ENCODE measurements at regions not wholly inside any gene's neighbourhood (a gene's known extent, or its start where the extent isn't known, plus 50 kb on each side); places are given as distances from the start of the nearest gene placed in this dataset.

- no peak overlapping the region for H3K4me3 ChIP-seq (ENCODE audit: low read length)
- intact Hi-C loops (cut with DNase I), result no loop called here
- WGBS, result 48% methylated on average over 5 of the region's 5 CpGs
- ATAC-seq (no peak), DNase-seq (no peak)
- peaks cover 2% of the 10 kb centered on the region for H3K9me3 ChIP-seq (ENCODE audit: control insufficient read depth, low read length)
- no peaks in the 10 kb centered on the region for H3K4me1 ChIP-seq (ENCODE audit: control insufficient read depth, insufficient read depth, low read length)
- no peak overlapping the region for H3K27ac ChIP-seq (ENCODE audit: low read length)
- H3K27me3 ChIP-seq (ENCODE audit: control insufficient read depth, insufficient read depth), result no peaks in the 10 kb centered on the region
Measured at GRCh38 chr17:70797166-70797565, 627.8 kb downstream of the KCNJ2 start.

- no peaks in the 10 kb centered on the region for H3K9me3 ChIP-seq (ENCODE audit: control insufficient read depth, low read length)
- no peak overlapping the region for H3K4me3 ChIP-seq (ENCODE audit: low read length)
- no peak overlapping the region for H3K27ac ChIP-seq (ENCODE audit: low read length)
- H3K27me3 ChIP-seq (ENCODE audit: control insufficient read depth, insufficient read depth), result no peaks in the 10 kb centered on the region
- intact Hi-C loops (cut with DNase I), result no loop called here
- DNase-seq (no peak), ATAC-seq (no peak)
- H3K4me1 ChIP-seq (ENCODE audit: control insufficient read depth, insufficient read depth, low read length), result no peaks in the 10 kb centered on the region
Measured at GRCh38 chr17:70804161-70804560, 634.8 kb downstream of the KCNJ2 start.

DNA sequence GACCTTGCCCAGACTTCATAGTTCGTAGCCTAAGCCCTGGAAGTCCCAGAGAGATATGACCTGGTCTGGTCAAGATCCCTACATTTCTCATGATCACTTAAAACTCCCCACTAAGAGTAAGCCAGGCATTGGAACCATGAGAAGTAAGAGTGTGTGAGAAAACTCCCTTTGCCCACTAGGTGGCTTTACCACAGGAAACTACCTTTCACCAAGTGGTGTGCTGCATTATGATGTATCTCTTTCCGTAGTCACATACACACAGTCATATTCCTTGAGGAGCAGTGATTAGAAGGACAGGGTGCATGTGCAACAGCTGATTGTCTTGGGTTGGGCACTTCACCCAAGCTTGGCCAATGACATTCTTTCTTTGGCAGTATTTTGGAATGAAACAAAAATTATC is 639.3 kb downstream of the KCNJ2 start:
- 79% methylated on average over 2 of the region's 2 CpGs for WGBS
- Histone ChIP-seq H3K27me3 (ENCODE audit: control insufficient read depth, insufficient read depth) (no peaks in the 10 kb centered on the region), H3K9me3 (ENCODE audit: control insufficient read depth, low read length) (no peaks in the 10 kb centered on the region), H3K27ac (ENCODE audit: low read length) (no peak overlapping the region), H3K4me1 (ENCODE audit: control insufficient read depth, insufficient read depth, low read length) (no peaks in the 10 kb centered on the region), H3K4me3 (ENCODE audit: low read length) (no peak overlapping the region)
- DNase-seq (no peak), ATAC-seq (no peak)
- intact Hi-C loops (cut with DNase I), result no loop called here

DNA sequence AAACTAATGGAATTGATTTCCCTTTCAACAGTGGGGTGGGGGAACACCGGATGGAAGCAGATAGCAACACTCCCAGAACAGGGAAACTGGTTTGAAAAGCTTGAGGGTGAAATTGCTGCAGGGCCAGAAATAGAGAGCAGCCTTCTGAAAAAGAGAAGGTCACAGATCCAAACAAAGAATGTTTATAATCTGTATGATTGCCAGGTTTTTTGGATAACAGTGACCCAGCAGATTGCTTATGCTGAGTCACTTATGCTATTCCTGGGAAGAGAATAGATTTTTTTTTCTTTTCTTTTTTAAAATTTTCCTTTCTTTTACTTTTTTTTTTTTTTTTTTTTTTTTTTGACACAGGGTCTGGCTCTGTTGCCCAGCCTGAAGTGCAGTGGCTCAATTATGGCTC is 641.3 kb downstream of the KCNJ2 start:
- H3K27me3 ChIP-seq (ENCODE audit: control insufficient read depth, insufficient read depth), result no peaks in the 10 kb centered on the region
- intact Hi-C loops (cut with DNase I), result no loop called here
- no peak overlapping the region for H3K27ac ChIP-seq (ENCODE audit: low read length)
- no peaks in the 10 kb centered on the region for H3K4me1 ChIP-seq (ENCODE audit: control insufficient read depth, insufficient read depth, low read length)
- no peaks in the 10 kb centered on the region for H3K9me3 ChIP-seq (ENCODE audit: control insufficient read depth, low read length)
- ATAC-seq (no peak), DNase-seq (no peak)
- H3K4me3 ChIP-seq (ENCODE audit: low read length), result no peak overlapping the region
- WGBS, result 34% methylated on average over 1 of the region's 1 CpG

DNA sequence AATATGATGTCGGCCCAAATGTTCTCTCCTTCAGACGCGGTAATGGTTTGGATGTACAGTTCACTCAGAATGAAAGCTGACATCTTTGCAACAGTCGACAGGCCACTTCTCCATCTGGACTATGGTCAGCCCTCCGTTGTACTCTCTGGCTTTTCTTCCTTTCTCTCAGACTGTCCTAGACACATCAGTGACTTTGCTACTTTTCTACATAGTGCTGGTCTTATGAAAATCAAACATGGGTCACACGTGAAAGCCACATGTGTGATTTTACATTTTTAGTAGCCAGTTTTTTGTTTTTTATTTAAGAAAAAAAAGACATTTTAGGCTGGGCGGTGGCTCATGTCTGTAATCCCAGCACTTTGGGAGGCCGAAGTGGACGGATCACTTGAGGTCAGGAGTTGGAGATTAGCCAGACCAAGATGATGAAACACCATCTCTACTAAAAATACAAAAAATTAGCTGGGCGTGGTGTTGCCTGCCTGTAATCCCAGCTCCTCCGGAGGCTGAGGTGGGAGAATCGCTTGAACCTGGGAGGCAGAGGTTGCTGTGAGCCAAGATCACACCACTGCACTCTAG is 644.1 kb downstream of the KCNJ2 start:
- intact Hi-C loops (cut with DNase I), result no loop called here
- Histone ChIP-seq H3K4me1 (ENCODE audit: control insufficient read depth, insufficient read depth, low read length) (no peaks in the 10 kb centered on the region), H3K27me3 (ENCODE audit: control insufficient read depth, insufficient read depth) (no peaks in the 10 kb centered on the region), H3K9me3 (ENCODE audit: control insufficient read depth, low read length) (no peaks in the 10 kb centered on the region), H3K27ac (ENCODE audit: low read length) (no peak overlapping the region), H3K4me3 (ENCODE audit: low read length) (no peak overlapping the region)
- 84% methylated on average over 12 of the region's 12 CpGs for WGBS
- ATAC-seq, result no peak
- no peak for DNase-seq

DNA sequence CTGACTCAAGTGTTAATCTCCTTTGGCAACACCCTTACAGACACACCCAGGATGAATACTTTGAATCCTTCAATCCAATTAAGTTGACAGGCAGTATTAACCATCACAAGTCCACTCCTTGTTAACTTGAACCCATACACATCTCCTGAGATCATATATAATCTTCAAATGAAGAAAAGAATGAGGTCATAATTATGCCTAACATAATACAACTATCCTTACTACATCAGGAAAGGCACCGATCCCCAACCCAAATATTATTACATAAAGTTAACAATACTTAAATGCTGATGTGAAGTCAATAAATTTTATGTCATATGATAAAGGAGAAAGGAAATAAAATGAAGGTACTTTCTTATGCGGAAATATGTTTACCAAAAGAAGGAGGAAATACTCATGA is 649.9 kb downstream of the KCNJ2 start:
- Histone ChIP-seq H3K4me1 (ENCODE audit: control insufficient read depth, insufficient read depth, low read length) (no peaks in the 10 kb centered on the region), H3K27ac (ENCODE audit: low read length) (no peak overlapping the region), H3K9me3 (ENCODE audit: control insufficient read depth, low read length) (no peaks in the 10 kb centered on the region), H3K27me3 (ENCODE audit: control insufficient read depth, insufficient read depth) (no peaks in the 10 kb centered on the region), H3K4me3 (ENCODE audit: low read length) (no peak overlapping the region)
- DNase-seq, result no peak
- WGBS, result 98% methylated on average over 2 of the region's 2 CpGs
- ATAC-seq, result no peak
- intact Hi-C loops (cut with DNase I), result no loop called here

- Histone ChIP-seq H3K27ac (ENCODE audit: low read length) (no peak overlapping the region), H3K9me3 (ENCODE audit: control insufficient read depth, low read length) (no peaks in the 10 kb centered on the region), H3K4me1 (ENCODE audit: control insufficient read depth, insufficient read depth, low read length) (no peaks in the 10 kb centered on the region), H3K4me3 (ENCODE audit: low read length) (no peak overlapping the region), H3K27me3 (ENCODE audit: control insufficient read depth, insufficient read depth) (no peaks in the 10 kb centered on the region)
- intact Hi-C loops (cut with DNase I), result no loop called here
- no peak for DNase-seq
- 84% methylated on average over 6 of the region's 6 CpGs for WGBS
- no peak for ATAC-seq
Measured at GRCh38 chr17:70820276-70820675, 650.9 kb downstream of the KCNJ2 start.

- DNase-seq (no peak), ATAC-seq (no peak)
- H3K4me3 ChIP-seq (ENCODE audit: low read length), result no peak overlapping the region
- H3K4me1 ChIP-seq (ENCODE audit: control insufficient read depth, insufficient read depth, low read length), result no peaks in the 10 kb centered on the region
- H3K27ac ChIP-seq (ENCODE audit: low read length), result no peak overlapping the region
- H3K27me3 ChIP-seq (ENCODE audit: control insufficient read depth, insufficient read depth), result no peaks in the 10 kb centered on the region
- no peaks in the 10 kb centered on the region for H3K9me3 ChIP-seq (ENCODE audit: control insufficient read depth, low read length)
- intact Hi-C loops (cut with DNase I), result no loop called here
- WGBS, result 22% methylated on average over 2 of the region's 2 CpGs
Measured at GRCh38 chr17:70825321-70826125, 656.2 kb downstream of the KCNJ2 start.

GRCh38 chr17:70829876-70830275 is 660.5 kb downstream of the KCNJ2 start:
- ATAC-seq, result no peak
- no peak for DNase-seq
- Histone ChIP-seq H3K9me3 (ENCODE audit: control insufficient read depth, low read length) (no peaks in the 10 kb centered on the region), H3K4me3 (ENCODE audit: low read length) (no peak overlapping the region), H3K27me3 (ENCODE audit: control insufficient read depth, insufficient read depth) (no peaks in the 10 kb centered on the region), H3K4me1 (ENCODE audit: control insufficient read depth, insufficient read depth, low read length) (no peaks in the 10 kb centered on the region), H3K27ac (ENCODE audit: low read length) (no peak overlapping the region)
- intact Hi-C loops (cut with DNase I), result no loop called here

GRCh38 chr17:70834039-70834438 is 664.7 kb downstream of the KCNJ2 start:
- no peaks in the 10 kb centered on the region for H3K27me3 ChIP-seq (ENCODE audit: control insufficient read depth, insufficient read depth)
- ATAC-seq, result no peak
- H3K9me3 ChIP-seq (ENCODE audit: control insufficient read depth, low read length), result no peaks in the 10 kb centered on the region
- WGBS, result 87% methylated on average over 3 of the region's 3 CpGs
- DNase-seq, result no peak
- H3K4me1 ChIP-seq (ENCODE audit: control insufficient read depth, insufficient read depth, low read length), result peaks cover 1% of the 10 kb centered on the region
- intact Hi-C loops (cut with DNase I), result no loop called here
- no peak overlapping the region for H3K4me3 ChIP-seq (ENCODE audit: low read length)
- no peak overlapping the region for H3K27ac ChIP-seq (ENCODE audit: low read length)

DNA sequence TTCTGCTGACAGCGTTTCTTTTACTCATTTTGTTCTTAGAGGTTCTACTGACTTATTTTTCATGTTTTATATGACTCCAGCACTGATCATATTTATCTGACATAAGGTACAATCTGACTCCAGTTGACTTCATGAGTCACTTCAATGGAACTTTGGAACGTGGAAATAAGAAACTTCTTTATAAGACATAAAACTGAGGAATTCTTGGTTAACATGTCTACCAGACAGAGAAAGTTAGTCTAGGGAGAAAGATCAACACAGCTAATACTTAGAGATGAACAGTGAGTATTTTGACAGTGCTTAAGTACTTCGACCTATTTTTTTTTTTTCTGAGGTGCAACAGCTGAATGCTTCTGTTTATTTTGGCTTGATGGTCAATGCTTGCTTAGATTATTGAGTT is 679.5 kb downstream of the KCNJ2 start:
- Histone ChIP-seq H3K4me3 (ENCODE audit: low read length) (no peak overlapping the region), H3K4me1 (ENCODE audit: control insufficient read depth, insufficient read depth, low read length) (no peaks in the 10 kb centered on the region), H3K27ac (ENCODE audit: low read length) (no peak overlapping the region), H3K27me3 (ENCODE audit: control insufficient read depth, insufficient read depth) (no peaks in the 10 kb centered on the region), H3K9me3 (ENCODE audit: control insufficient read depth, low read length) (no peaks in the 10 kb centered on the region)
- 60% methylated on average over 3 of the region's 3 CpGs for WGBS
- DNase-seq (no peak), ATAC-seq (no peak)
- intact Hi-C loops (cut with DNase I), result no loop called here
